BE2C (cell line): ENCODE measurements at regions not wholly inside any gene's neighbourhood (a gene's known extent, or its start where the extent isn't known, plus 50 kb on each side); places are given as distances from the start of the nearest gene placed in this dataset.

ENCODE experiments used
- DNase-seq: peaks from one replicate; pipeline ENCODE4 v3.0.0-alpha.2; 2020
- H3K27me3 ChIP-seq: fragments of 250-450 bp; sonication (Bioruptor Pico); 2 replicates; pipeline ENCODE4 v1.5.1; 2020; ENCODE audit warnings: mild to moderate bottlenecking
- H3K36me3 ChIP-seq: fragments of 250-450 bp; sonication (Bioruptor Pico); 2 replicates; pipeline ENCODE4 v1.5.1; 2020; ENCODE audit warnings: mild to moderate bottlenecking
- H3K4me1 ChIP-seq: fragments of 250-450 bp; sonication (Bioruptor Pico); 2 replicates; pipeline ENCODE4 v1.5.1; 2020
- H3K4me3 ChIP-seq: 2 replicates; pipeline ENCODE4 v1.5.1; 2011; ENCODE audit warnings: low read depth, low read length
- H3K9me3 ChIP-seq: fragments of 250-450 bp; sonication (Bioruptor Pico); 2 replicates; pipeline ENCODE4 v1.5.1; 2020
- TF ChIP-seq, protein P1 (sequence below): IDR thresholded peaks from 2 replicates; pipeline ENCODE4 v1.5.1; 2012; ENCODE audit warnings: mild to moderate bottlenecking, low read depth, low read length

DNA sequence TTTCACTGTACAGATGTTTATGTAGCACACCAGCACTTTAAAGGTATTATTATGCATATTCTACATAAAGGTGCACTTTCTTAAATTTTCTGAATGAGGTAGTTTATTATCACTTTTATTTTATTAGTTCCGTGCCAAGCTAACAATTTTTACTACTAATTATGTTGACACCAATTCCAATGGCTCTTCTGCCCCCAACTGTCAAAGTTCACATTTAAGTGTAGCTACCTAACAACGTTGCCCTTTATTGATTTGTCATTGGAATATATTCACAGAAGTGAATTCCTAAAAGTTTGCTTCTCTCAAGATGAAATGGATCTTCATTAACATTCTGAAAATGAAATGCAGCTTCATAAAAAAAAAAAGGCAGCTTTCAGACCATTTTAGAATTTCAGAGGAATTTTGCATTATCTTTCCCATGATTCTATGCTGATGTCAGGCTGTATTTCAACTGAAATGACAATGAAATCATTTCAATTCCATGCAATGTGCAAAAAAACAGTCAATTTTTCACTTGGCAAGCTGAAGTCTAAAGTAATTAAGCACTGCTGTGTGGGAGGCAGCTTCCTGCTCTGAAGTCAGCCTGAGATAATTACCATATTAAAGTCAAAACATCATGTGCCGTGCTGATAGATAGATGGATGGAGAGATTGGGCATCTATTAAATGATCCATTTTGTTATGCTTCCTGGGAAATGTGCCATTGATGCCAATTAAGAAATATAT is 229.2 kb downstream of the TTLL7 start:
- no peak for DNase-seq
- H3K4me3 ChIP-seq = peak overlapping the region; percentile 41
- H3K27me3 ChIP-seq = no peaks in the 10 kb centered on the region
- H3K4me1 ChIP-seq = no peaks in the 10 kb centered on the region; the same call in 1 of the 2 replicates
- TF ChIP-seq, protein P1, sequence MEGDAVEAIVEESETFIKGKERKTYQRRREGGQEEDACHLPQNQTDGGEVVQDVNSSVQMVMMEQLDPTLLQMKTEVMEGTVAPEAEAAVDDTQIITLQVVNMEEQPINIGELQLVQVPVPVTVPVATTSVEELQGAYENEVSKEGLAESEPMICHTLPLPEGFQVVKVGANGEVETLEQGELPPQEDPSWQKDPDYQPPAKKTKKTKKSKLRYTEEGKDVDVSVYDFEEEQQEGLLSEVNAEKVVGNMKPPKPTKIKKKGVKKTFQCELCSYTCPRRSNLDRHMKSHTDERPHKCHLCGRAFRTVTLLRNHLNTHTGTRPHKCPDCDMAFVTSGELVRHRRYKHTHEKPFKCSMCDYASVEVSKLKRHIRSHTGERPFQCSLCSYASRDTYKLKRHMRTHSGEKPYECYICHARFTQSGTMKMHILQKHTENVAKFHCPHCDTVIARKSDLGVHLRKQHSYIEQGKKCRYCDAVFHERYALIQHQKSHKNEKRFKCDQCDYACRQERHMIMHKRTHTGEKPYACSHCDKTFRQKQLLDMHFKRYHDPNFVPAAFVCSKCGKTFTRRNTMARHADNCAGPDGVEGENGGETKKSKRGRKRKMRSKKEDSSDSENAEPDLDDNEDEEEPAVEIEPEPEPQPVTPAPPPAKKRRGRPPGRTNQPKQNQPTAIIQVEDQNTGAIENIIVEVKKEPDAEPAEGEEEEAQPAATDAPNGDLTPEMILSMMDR = no peak
- H3K9me3 ChIP-seq = no peaks in the 10 kb centered on the region
- H3K36me3 ChIP-seq = no peaks in the 10 kb centered on the region

DNA sequence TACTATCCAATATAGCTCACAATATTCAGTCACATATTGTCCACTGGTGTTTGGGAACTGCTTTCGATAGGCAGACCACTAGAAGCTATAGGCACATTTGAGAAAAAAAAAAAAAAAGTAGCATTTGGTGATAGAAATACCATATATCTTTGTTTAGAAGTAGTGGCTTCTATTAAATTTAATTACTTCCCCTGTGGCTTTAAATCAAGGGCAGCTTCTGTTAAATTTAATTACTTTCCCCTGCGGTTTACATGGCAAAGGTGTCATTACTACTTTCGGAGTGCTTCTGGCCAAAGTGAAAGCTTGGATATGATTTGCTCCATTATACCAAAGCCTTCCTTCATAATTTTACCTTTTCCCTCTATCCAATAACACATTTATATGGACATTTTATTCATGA is 229.9 kb downstream of the TTLL7 start:
- DNase-seq = no peak
- no peaks in the 10 kb centered on the region for H3K9me3 ChIP-seq
- H3K4me3 ChIP-seq = peak overlapping the region; percentile 41
- H3K27me3 ChIP-seq = no peaks in the 10 kb centered on the region
- H3K36me3 ChIP-seq = no peaks in the 10 kb centered on the region
- TF ChIP-seq, protein P1 = no peak
- no peaks in the 10 kb centered on the region; the same call in 1 of the 2 replicates for H3K4me1 ChIP-seq

DNA sequence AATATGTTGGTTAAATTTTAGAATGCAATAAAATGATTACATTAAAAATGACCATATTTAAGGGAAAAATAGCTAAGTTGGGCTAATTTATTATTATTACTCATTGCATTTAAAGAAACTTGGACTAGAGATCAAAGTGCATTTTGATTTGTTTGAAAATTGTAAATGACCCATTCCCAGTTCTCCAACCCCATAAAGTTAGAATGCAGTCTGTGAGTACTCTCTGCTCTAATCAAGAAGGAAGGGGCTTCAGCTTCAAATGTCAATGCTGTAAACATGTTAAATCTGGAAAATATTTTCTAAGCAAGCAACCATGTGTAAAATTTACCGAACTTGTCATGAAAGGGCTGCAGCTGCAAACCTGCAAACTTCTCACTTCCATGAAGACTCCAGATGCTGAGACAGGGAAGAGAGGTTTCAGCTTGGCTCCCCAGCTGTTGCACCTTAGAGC is 232.7 kb downstream of the TTLL7 start:
- no peaks in the 10 kb centered on the region for H3K9me3 ChIP-seq
- TF ChIP-seq, protein P1 = no peak
- DNase-seq = no peak
- H3K4me3 ChIP-seq = no peak overlapping the region
- H3K36me3 ChIP-seq = no peaks in the 10 kb centered on the region
- H3K4me1 ChIP-seq = peaks cover 2% of the 10 kb centered on the region
- no peaks in the 10 kb centered on the region for H3K27me3 ChIP-seq

DNA sequence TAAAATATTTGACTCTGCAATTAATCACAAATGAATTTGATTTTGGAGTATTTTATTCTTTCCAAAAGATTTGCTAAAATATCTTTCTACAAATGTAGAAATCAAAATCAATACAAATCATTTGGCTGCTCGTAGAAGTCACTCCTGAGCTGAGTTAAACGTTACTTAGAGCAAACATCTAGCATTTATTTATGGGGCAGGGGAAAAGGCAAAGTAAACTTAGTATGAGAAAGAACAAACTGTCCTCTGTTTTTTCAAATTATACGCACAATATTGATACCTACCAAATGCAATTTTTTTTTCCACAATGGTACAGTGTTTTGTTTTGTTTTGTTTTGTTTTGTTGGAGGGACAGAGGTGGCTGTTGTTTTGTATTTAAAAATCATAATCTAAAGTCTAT is 233.8 kb downstream of the TTLL7 start:
- Histone ChIP-seq H3K4me3 (no peak overlapping the region), H3K36me3 (no peaks in the 10 kb centered on the region), H3K27me3 (no peaks in the 10 kb centered on the region), H3K4me1 (peaks cover 2% of the 10 kb centered on the region), H3K9me3 (no peaks in the 10 kb centered on the region)
- TF ChIP-seq, protein P1 = no peak
- DNase-seq = no peak

DNA sequence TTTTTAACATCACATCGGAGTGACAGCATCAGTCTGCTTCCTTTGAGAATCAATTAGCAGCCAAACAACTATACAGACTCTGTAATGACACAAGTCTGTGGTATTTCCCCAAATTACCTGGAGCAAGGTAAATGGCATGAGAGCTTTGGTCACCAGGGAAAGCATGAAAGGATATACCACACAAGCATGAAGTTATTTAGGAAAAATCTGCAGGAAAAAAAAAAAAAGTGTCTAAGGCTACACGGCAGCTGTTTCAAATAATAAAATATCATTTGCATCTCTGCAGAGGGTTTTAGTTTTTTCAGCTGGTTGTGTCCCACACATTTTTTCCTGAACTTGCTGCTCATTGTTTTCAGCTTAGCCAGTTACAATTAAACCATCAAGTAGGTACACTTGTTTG is 234.7 kb downstream of the TTLL7 start:
- no peaks in the 10 kb centered on the region for H3K36me3 ChIP-seq
- H3K27me3 ChIP-seq = no peaks in the 10 kb centered on the region
- peak overlapping the region; percentile 11; the same call in 1 of the 2 replicates for H3K4me3 ChIP-seq
- no peaks in the 10 kb centered on the region for H3K9me3 ChIP-seq
- no peak for DNase-seq
- H3K4me1 ChIP-seq = peaks cover 2% of the 10 kb centered on the region; the same call in 1 of the 2 replicates
- TF ChIP-seq, protein P1 = no peak

DNA sequence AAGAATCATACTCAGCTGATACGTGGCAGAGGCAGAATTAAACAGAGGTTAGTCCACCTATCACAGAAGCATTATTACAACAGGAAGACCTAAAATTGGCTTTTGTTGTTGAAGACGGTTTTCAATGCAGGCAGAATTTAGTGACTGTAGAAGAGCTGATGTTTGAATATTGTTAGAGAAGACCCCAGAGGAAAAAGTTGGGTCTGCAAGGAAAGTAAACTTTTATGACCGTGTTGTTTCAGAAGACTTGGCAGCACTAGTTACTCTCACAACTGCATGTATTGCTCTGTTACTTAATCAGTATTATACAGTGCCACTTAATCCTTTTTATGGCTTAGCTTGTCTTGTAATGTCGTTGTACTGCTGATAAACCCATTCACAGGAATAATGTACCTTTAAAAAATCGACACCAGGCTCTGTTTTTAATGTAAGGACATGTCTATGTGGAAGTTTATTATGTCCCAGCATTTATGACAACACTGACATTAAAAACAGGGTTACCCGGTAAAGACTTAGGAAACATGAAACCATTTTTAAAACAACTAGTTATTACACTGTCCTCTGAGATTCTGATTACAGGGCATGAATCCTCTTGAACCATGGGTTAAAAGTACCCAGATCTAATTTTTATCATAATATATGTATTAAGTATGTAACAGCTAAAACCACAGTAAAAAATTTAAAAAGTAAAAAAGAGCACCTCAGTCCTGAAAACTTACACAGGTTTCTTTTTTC is 235.4 kb downstream of the TTLL7 start:
- H3K36me3 ChIP-seq = no peaks in the 10 kb centered on the region
- peaks cover 2% of the 10 kb centered on the region; the same call in 1 of the 2 replicates for H3K4me1 ChIP-seq
- no peaks in the 10 kb centered on the region for H3K9me3 ChIP-seq
- TF ChIP-seq, protein P1 = no peak
- H3K4me3 ChIP-seq = peak overlapping the region; percentile 11; the same call in 1 of the 2 replicates
- DNase-seq = no peak
- no peaks in the 10 kb centered on the region for H3K27me3 ChIP-seq
